ENCODE measurements at regions not wholly inside any gene's neighbourhood (a gene's known extent, or its start where the extent isn't known, plus 50 kb on each side); places are given as distances from the start of the nearest gene placed in this dataset.

GRCh38 chr5:159442206-159442850 is 112.0 kb upstream of the IL12B start:
- DNase-seq (ENCODE audit: low read depth) (no peak), FAIRE-seq (peak; percentile 23)
- H3K27me3 ChIP-seq (ENCODE audit: control insufficient read depth, insufficient read depth, low read length), result no peaks in the 10 kb centered on the region
- no peak overlapping the region for H3K4me3 ChIP-seq (ENCODE audit: low read depth, low read length)
- no peaks in the 10 kb centered on the region for H3K36me3 ChIP-seq (ENCODE audit: control insufficient read depth, insufficient read depth, low read length)
- TF ChIP-seq CTCF (IDR thresholded peaks at IDR 0.05; ENCODE audit: insufficient read depth, low read length, severe bottlenecking), result no peak

GRCh38 chr5:159444441-159445082 is 114.3 kb upstream of the IL12B start:
- DNase-seq (ENCODE audit: low read depth) (peak; percentile 73), FAIRE-seq (no peak)
- Histone ChIP-seq H3K36me3 (ENCODE audit: control insufficient read depth, insufficient read depth, low read length) (no peaks in the 10 kb centered on the region), H3K4me3 (ENCODE audit: low read depth, low read length) (no peak overlapping the region), H3K27me3 (ENCODE audit: control insufficient read depth, insufficient read depth, low read length) (no peaks in the 10 kb centered on the region)
- TF ChIP-seq CTCF (IDR thresholded peaks at IDR 0.05; ENCODE audit: insufficient read depth, low read length, severe bottlenecking), result peak; percentile 45

GRCh38 chr5:159447116-159447515 is 116.8 kb upstream of the IL12B start:
- FAIRE-seq, result no peak

GRCh38 chr5:159448841-159449407 is 118.6 kb upstream of the IL12B start:
- no peak for FAIRE-seq
- no peak for TF ChIP-seq CTCF (IDR thresholded peaks at IDR 0.05; ENCODE audit: insufficient read depth, low read length, severe bottlenecking)
- DNase-seq (ENCODE audit: low read depth), result no peak
- no peak overlapping the region for H3K4me3 ChIP-seq (ENCODE audit: low read depth, low read length)
- H3K36me3 ChIP-seq (ENCODE audit: control insufficient read depth, insufficient read depth, low read length), result no peaks in the 10 kb centered on the region
- H3K27me3 ChIP-seq (ENCODE audit: control insufficient read depth, insufficient read depth, low read length), result peaks cover 2% of the 10 kb centered on the region

More at GRCh38 chr5:159447116-159447515, 116.8 kb upstream of the IL12B start:
- no peak for DNase-seq (ENCODE audit: low read depth)
- Histone ChIP-seq H3K36me3 (ENCODE audit: control insufficient read depth, insufficient read depth, low read length) (no peaks in the 10 kb centered on the region), H3K27me3 (ENCODE audit: control insufficient read depth, insufficient read depth, low read length) (no peaks in the 10 kb centered on the region), H3K4me3 (ENCODE audit: low read depth, low read length) (no peak overlapping the region)
- no peak for TF ChIP-seq CTCF (IDR thresholded peaks at IDR 0.05; ENCODE audit: insufficient read depth, low read length, severe bottlenecking)

DNA sequence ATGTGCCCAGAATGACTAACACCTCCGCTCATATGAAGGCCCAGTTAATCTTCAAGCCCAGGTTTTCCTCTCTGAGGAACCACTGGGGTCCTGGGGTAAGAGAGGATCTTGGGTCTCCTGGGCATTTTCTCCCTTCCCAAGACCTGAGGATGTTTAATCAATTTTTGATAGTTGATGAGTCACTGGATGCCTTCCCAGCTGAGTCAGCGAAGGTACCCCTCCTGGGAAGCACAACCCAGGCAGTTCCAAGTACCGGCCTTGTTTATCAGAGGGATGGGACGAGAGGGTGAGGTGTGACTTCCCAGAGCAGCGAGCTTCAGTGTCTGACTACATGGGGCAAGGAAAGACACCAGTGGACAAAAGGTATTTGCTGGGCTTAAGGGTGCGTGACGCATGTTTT is 119.6 kb upstream of the IL12B start:
- Histone ChIP-seq H3K4me3 (ENCODE audit: low read depth, low read length) (no peak overlapping the region), H3K36me3 (ENCODE audit: control insufficient read depth, insufficient read depth, low read length) (no peaks in the 10 kb centered on the region), H3K27me3 (ENCODE audit: control insufficient read depth, insufficient read depth, low read length) (peaks cover 3% of the 10 kb centered on the region)
- FAIRE-seq (no peak), DNase-seq (ENCODE audit: low read depth) (peak; percentile 62)
- TF ChIP-seq CTCF (IDR thresholded peaks at IDR 0.05; ENCODE audit: insufficient read depth, low read length, severe bottlenecking), result no peak

Data from bronchial epithelial cell (primary cell).